Right lobe of liver (tissue), 4 donors: ENCODE measurements at regions not wholly inside any gene's neighbourhood (a gene's known extent, or its start where the extent isn't known, plus 50 kb on each side); places are given as distances from the start of the nearest gene placed in this dataset.

Experiments used
- POLR2A ChIP-seq: fragments of 450-650 bp; IDR thresholded peaks from one replicate; pipeline ENCODE4 v1.6.1; 2017; ENCODE audit warnings: antibody characterized with exemption, mild to moderate bottlenecking
- TF ChIP-seq, protein P1 (sequence below), 4 donors: fragments of 200-600 bp in 3 of 4; fragments of 450-650 bp in 1 of 4; IDR thresholded peaks; one replicate each; pipeline versions ENCODE4 v1.5.1 to v1.8.0; 2016 to 2022; ENCODE audit warnings: antibody characterized with exemption in 4 of 4, mild to moderate bottlenecking in 2 of 4
- donor health status: DM: no; HTN: no; CAD: no.
- donor health status: DM: no; HTN: no; CAD: no.
- donor health status: DM: no; HTN: yes; CAD: no.

DNA sequence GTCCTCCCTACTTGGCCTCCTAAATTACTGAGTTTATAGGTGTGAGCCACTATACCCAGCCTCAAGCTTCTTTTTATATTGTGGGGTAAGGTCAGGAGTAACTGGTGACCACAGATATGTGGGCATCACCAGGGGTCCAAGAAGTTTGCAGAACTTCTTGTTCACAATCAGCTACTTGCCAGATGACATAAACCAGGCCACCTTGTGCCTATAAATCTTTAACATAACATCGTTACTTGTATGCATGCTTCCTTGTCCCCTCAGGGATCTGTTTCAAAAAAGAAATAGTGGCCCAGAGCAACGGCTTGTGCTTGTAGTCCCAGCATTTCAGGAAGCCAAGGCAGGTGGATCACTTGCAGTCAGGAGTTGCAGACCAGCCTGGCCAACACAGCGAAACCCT, 115.1 kb upstream of the FAM174B start:
- TF ChIP-seq, protein P1, sequence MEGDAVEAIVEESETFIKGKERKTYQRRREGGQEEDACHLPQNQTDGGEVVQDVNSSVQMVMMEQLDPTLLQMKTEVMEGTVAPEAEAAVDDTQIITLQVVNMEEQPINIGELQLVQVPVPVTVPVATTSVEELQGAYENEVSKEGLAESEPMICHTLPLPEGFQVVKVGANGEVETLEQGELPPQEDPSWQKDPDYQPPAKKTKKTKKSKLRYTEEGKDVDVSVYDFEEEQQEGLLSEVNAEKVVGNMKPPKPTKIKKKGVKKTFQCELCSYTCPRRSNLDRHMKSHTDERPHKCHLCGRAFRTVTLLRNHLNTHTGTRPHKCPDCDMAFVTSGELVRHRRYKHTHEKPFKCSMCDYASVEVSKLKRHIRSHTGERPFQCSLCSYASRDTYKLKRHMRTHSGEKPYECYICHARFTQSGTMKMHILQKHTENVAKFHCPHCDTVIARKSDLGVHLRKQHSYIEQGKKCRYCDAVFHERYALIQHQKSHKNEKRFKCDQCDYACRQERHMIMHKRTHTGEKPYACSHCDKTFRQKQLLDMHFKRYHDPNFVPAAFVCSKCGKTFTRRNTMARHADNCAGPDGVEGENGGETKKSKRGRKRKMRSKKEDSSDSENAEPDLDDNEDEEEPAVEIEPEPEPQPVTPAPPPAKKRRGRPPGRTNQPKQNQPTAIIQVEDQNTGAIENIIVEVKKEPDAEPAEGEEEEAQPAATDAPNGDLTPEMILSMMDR (IDR thresholded peaks at IDR 0.05) = no peak
- no peak for TF ChIP-seq POLR2A
